ENCODE measurements at regions not wholly inside any gene's neighbourhood (a gene's known extent, or its start where the extent isn't known, plus 50 kb on each side); places are given as distances from the start of the nearest gene placed in this dataset.

DNA sequence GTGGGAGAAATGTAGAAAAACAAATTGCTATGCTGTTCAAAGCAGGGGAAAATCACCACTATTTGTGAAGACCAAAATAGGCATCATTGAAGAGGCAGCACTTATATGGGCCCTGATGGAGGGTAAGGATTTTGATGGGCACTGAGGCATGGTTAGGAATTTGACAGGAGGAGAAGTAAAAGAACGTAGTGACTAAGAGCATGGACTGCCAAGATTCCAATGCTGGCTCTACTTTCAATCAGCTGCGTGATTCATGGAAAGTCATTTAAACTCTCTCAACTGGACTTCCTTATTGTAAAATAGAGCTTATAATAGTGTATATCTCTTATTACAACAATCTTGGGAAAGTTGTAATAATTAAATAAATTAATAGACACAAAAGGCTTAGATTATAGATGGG lies 267.7 kb upstream of the G2E3 start:
- no peaks in the 10 kb centered on the region for H3K9me2 ChIP-seq (ENCODE audit: insufficient read depth)
- no peak overlapping the region for H3K4me2 ChIP-seq
- H3K36me3 ChIP-seq (ENCODE audit: insufficient read depth), result no peaks in the 10 kb centered on the region
- Mint-ChIP-seq H3K27ac (no peak overlapping the region), H3K27me3 (ENCODE audit: insufficient read depth, low read depth, poor library complexity) (peaks cover 7% of the 10 kb centered on the region), H3K9me3 (no peaks in the 10 kb centered on the region), H3K36me3 (ENCODE audit: low read depth) (no peaks in the 10 kb centered on the region), H3K4me1 (peaks cover 8% of the 10 kb centered on the region; the same call in 2 of the 3 replicates), H3K4me3 (no peak overlapping the region)
- peaks cover 7% of the 10 kb centered on the region; the same call in 1 of the 2 replicates for H3K4me1 ChIP-seq (ENCODE audit: insufficient read depth)
- TF ChIP-seq ZNF331 (CRISPR knock-in tag; IDR thresholded peaks at IDR 0.05; ENCODE audit: low read depth) (no peak), CREB1 (CRISPR knock-in tag; IDR thresholded peaks at IDR 0.05; ENCODE audit: low read depth) (no peak), NANOG (IDR thresholded peaks at IDR 0.05; ENCODE audit: borderline replicate concordance) (no peak)
- H4K20me1 ChIP-seq (replicated peaks; ENCODE audit: insufficient read depth), result no peaks in the 10 kb centered on the region
- no peak overlapping the region for H2AFZ ChIP-seq
- no peaks in the 10 kb centered on the region for H3F3A ChIP-seq (replicated peaks; ENCODE audit: low read depth)
- H3K27ac ChIP-seq (ENCODE audit: low read depth), result no peak overlapping the region
- DNase-seq (ENCODE audit: low spot score), result no peak
- no peak overlapping the region for H3K4me3 ChIP-seq
- no peaks in the 10 kb centered on the region for H3K27me3 ChIP-seq (ENCODE audit: insufficient read depth)
- H3K79me2 ChIP-seq (replicated peaks; ENCODE audit: insufficient read depth), result no peaks in the 10 kb centered on the region
- ATAC-seq, result no peak

DNA sequence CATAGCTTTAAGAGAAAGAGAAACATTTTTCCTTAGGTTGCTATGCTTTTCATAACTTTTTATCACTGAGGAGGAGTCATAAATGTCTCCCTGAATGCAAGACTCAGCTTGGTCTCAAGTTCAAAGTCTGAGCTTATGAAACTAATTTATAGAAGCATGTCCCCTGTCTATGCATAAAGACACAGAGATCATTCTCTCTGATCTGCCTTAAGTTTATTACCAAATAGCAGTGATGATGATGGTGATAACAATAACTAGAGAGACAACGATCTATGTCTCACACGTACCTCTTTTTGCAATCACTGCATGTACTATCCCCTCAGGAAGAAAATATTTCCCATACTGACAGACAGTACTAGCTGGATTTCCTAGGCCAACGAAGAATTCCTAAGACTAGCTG lies 266.4 kb upstream of the G2E3 start:
- H2AFZ ChIP-seq, result no peak overlapping the region
- DNase-seq (ENCODE audit: low spot score) (no peak), ATAC-seq (no peak)
- Mint-ChIP-seq H3K27me3 (ENCODE audit: insufficient read depth, low read depth, poor library complexity) (peaks cover 7% of the 10 kb centered on the region), H3K4me3 (no peak overlapping the region), H3K36me3 (ENCODE audit: low read depth) (no peaks in the 10 kb centered on the region), H3K4me1 (peaks cover 8% of the 10 kb centered on the region; the same call in 2 of the 3 replicates), H3K27ac (no peak overlapping the region), H3K9me3 (no peaks in the 10 kb centered on the region)
- H3K4me2 ChIP-seq, result no peak overlapping the region
- peaks cover 7% of the 10 kb centered on the region; the same call in 1 of the 2 replicates for H3K4me1 ChIP-seq (ENCODE audit: insufficient read depth)
- H3K27me3 ChIP-seq (ENCODE audit: insufficient read depth), result no peaks in the 10 kb centered on the region
- H3K79me2 ChIP-seq (replicated peaks; ENCODE audit: insufficient read depth), result no peaks in the 10 kb centered on the region
- H3K4me3 ChIP-seq, result no peak overlapping the region
- no peaks in the 10 kb centered on the region for H3F3A ChIP-seq (replicated peaks; ENCODE audit: low read depth)
- no peak overlapping the region for H3K27ac ChIP-seq (ENCODE audit: low read depth)
- no peaks in the 10 kb centered on the region for H3K9me2 ChIP-seq (ENCODE audit: insufficient read depth)
- no peaks in the 10 kb centered on the region for H4K20me1 ChIP-seq (replicated peaks; ENCODE audit: insufficient read depth)
- H3K36me3 ChIP-seq (ENCODE audit: insufficient read depth), result no peaks in the 10 kb centered on the region
- TF ChIP-seq POLR2AphosphoS5 (IDR thresholded peaks at IDR 0.05; ENCODE audit: low read depth) (no peak), JUNB (IDR thresholded peaks at IDR 0.05; ENCODE audit: unreplicated experiment) (no peak), EZH2phosphoT487 (IDR thresholded peaks at IDR 0.05; ENCODE audit: unreplicated experiment) (no peak), EZH2 (IDR thresholded peaks at IDR 0.05; ENCODE audit: low read depth, unreplicated experiment) (no peak), CREB1 (CRISPR knock-in tag; IDR thresholded peaks at IDR 0.05; ENCODE audit: low read depth) (no peak), STAT1 (IDR thresholded peaks at IDR 0.05; ENCODE audit: unreplicated experiment) (no peak)
- TF ChIP-seq, protein P1, sequence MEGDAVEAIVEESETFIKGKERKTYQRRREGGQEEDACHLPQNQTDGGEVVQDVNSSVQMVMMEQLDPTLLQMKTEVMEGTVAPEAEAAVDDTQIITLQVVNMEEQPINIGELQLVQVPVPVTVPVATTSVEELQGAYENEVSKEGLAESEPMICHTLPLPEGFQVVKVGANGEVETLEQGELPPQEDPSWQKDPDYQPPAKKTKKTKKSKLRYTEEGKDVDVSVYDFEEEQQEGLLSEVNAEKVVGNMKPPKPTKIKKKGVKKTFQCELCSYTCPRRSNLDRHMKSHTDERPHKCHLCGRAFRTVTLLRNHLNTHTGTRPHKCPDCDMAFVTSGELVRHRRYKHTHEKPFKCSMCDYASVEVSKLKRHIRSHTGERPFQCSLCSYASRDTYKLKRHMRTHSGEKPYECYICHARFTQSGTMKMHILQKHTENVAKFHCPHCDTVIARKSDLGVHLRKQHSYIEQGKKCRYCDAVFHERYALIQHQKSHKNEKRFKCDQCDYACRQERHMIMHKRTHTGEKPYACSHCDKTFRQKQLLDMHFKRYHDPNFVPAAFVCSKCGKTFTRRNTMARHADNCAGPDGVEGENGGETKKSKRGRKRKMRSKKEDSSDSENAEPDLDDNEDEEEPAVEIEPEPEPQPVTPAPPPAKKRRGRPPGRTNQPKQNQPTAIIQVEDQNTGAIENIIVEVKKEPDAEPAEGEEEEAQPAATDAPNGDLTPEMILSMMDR (conservative IDR thresholded peaks at IDR 0.05; ENCODE audit: low read depth in 2 of 2), result no peak
- TF ChIP-seq, protein P2, sequence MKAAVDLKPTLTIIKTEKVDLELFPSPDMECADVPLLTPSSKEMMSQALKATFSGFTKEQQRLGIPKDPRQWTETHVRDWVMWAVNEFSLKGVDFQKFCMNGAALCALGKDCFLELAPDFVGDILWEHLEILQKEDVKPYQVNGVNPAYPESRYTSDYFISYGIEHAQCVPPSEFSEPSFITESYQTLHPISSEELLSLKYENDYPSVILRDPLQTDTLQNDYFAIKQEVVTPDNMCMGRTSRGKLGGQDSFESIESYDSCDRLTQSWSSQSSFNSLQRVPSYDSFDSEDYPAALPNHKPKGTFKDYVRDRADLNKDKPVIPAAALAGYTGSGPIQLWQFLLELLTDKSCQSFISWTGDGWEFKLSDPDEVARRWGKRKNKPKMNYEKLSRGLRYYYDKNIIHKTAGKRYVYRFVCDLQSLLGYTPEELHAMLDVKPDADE (IDR thresholded peaks at IDR 0.05), result no peak
- TF ChIP-seq, protein P3, sequence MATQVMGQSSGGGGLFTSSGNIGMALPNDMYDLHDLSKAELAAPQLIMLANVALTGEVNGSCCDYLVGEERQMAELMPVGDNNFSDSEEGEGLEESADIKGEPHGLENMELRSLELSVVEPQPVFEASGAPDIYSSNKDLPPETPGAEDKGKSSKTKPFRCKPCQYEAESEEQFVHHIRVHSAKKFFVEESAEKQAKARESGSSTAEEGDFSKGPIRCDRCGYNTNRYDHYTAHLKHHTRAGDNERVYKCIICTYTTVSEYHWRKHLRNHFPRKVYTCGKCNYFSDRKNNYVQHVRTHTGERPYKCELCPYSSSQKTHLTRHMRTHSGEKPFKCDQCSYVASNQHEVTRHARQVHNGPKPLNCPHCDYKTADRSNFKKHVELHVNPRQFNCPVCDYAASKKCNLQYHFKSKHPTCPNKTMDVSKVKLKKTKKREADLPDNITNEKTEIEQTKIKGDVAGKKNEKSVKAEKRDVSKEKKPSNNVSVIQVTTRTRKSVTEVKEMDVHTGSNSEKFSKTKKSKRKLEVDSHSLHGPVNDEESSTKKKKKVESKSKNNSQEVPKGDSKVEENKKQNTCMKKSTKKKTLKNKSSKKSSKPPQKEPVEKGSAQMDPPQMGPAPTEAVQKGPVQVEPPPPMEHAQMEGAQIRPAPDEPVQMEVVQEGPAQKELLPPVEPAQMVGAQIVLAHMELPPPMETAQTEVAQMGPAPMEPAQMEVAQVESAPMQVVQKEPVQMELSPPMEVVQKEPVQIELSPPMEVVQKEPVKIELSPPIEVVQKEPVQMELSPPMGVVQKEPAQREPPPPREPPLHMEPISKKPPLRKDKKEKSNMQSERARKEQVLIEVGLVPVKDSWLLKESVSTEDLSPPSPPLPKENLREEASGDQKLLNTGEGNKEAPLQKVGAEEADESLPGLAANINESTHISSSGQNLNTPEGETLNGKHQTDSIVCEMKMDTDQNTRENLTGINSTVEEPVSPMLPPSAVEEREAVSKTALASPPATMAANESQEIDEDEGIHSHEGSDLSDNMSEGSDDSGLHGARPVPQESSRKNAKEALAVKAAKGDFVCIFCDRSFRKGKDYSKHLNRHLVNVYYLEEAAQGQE (IDR thresholded peaks at IDR 0.05; ENCODE audit: unreplicated experiment), result no peak

Data from GM23338 (cell line).